Activated B cell treated with CpG ODN at 0.5 μM for 24 hours (primary cell): ENCODE measurements at regions not wholly inside any gene's neighbourhood (a gene's known extent, or its start where the extent isn't known, plus 50 kb on each side); places are given as distances from the start of the nearest gene placed in this dataset.

Source experiments
- ATAC-seq: fragments of 200-7000 bp; cut with Tn5 transposase; one replicate; pipeline ENCODE4 v1.10.0; 2021; ENCODE audit warnings: low read depth, mild to moderate bottlenecking, moderate library complexity
- CTCF ChIA-PET: fragments of 350-600 bp; sonication (Branson Sonifier 250); formaldehyde crosslinking; loops from one replicate; lab custom pipeline; 2021; ENCODE audit warnings: antibody characterized with exemption; lab: Charles Lee
- POLR2A ChIA-PET: fragments of 350-600 bp; sonication (Branson Sonifier 250); formaldehyde crosslinking; loops from one replicate; lab custom pipeline; 2021; ENCODE audit warnings: antibody characterized with exemption; lab: Charles Lee
- DNase-seq: peaks from one replicate; pipeline ENCODE4 v3.0.0; 2022
- H3K27ac Mint-ChIP-seq: one replicate; pipeline ENCODE4 v1.8.0; 2020; ENCODE audit warnings: mixed read lengths
- H3K27me3 Mint-ChIP-seq: one replicate; pipeline ENCODE4 v1.8.0; 2021; ENCODE audit warnings: mixed read lengths
- H3K36me3 Mint-ChIP-seq: one replicate; pipeline ENCODE4 v1.8.0; 2021; ENCODE audit warnings: low read depth, mixed read lengths
- H3K4me1 Mint-ChIP-seq: one replicate; pipeline ENCODE4 v1.8.0; 2021; ENCODE audit warnings: mixed read lengths
- H3K4me3 Mint-ChIP-seq: one replicate; pipeline ENCODE4 v1.8.0; 2020; ENCODE audit warnings: mild to moderate bottlenecking, mixed read lengths
- H3K9me3 Mint-ChIP-seq: one replicate; pipeline ENCODE4 v1.8.0; 2020; ENCODE audit warnings: mixed read lengths
- intact Hi-C: fragments of 100-400 bp; cut with micrococcal nuclease; formaldehyde crosslinking; loops from one replicate; pipeline ENCODE4 v1.15.1; 2024
- TF ChIP-seq, protein P1 (sequence below): fragments of 200-600 bp; IDR thresholded peaks from one replicate; pipeline ENCODE4 v1.8.0; 2022; ENCODE audit warnings: antibody characterized with exemption, mild to moderate bottlenecking

DNA sequence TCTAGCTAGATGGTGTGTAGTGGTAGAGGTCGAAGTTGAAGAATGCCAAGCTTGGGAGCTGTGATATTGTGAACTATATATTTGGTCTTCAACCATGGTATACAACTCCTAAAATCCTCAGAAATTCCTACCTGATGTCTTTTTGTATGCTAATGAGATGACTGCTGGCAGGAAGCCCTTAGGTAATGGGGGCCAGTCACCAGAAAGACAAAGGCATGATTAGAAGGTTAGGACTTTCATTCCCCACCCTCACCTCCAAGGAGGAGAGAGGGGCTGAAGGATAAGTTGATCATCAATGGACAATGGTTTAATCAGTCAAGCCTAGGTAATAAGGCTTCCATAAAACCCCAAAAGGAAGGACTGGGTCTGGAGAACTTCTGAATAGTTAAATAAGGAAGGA is 285.7 kb upstream of the POU5F2 start:
- no peaks in the 10 kb centered on the region for H3K9me3 Mint-ChIP-seq
- intact Hi-C loops = no loop called here
- POLR2A ChIA-PET = no interaction called here
- H3K27ac Mint-ChIP-seq = no peak overlapping the region
- H3K36me3 Mint-ChIP-seq = peaks cover 46% of the 10 kb centered on the region
- peaks cover 22% of the 10 kb centered on the region for H3K4me1 Mint-ChIP-seq
- H3K27me3 Mint-ChIP-seq = no peaks in the 10 kb centered on the region
- CTCF ChIA-PET = no interaction called here
- no peak overlapping the region for H3K4me3 Mint-ChIP-seq
- ATAC-seq = no peak
- TF ChIP-seq, protein P1, sequence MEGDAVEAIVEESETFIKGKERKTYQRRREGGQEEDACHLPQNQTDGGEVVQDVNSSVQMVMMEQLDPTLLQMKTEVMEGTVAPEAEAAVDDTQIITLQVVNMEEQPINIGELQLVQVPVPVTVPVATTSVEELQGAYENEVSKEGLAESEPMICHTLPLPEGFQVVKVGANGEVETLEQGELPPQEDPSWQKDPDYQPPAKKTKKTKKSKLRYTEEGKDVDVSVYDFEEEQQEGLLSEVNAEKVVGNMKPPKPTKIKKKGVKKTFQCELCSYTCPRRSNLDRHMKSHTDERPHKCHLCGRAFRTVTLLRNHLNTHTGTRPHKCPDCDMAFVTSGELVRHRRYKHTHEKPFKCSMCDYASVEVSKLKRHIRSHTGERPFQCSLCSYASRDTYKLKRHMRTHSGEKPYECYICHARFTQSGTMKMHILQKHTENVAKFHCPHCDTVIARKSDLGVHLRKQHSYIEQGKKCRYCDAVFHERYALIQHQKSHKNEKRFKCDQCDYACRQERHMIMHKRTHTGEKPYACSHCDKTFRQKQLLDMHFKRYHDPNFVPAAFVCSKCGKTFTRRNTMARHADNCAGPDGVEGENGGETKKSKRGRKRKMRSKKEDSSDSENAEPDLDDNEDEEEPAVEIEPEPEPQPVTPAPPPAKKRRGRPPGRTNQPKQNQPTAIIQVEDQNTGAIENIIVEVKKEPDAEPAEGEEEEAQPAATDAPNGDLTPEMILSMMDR = no peak
- no peak for DNase-seq

- H3K9me3 Mint-ChIP-seq = no peaks in the 10 kb centered on the region
- ATAC-seq = no peak
- peaks cover 46% of the 10 kb centered on the region for H3K36me3 Mint-ChIP-seq
- H3K4me1 Mint-ChIP-seq = peaks cover 22% of the 10 kb centered on the region
- H3K4me3 Mint-ChIP-seq = no peak overlapping the region
- no peaks in the 10 kb centered on the region for H3K27me3 Mint-ChIP-seq
- ChIA-PET CTCF (no interaction called here), POLR2A (no interaction called here)
- TF ChIP-seq, protein P1 = no peak
- intact Hi-C loops = no loop called here
- no peak overlapping the region for H3K27ac Mint-ChIP-seq
- no peak for DNase-seq
Measured at GRCh38 chr5:94025788-94026473, 284.5 kb upstream of the POU5F2 start.

GRCh38 chr5:94024620-94025019 is 283.2 kb upstream of the POU5F2 start:
- ChIA-PET CTCF (no interaction called here), POLR2A (no interaction called here)
- no peaks in the 10 kb centered on the region for H3K27me3 Mint-ChIP-seq
- no peak overlapping the region for H3K27ac Mint-ChIP-seq
- no peak for ATAC-seq
- no peak for DNase-seq
- peaks cover 45% of the 10 kb centered on the region for H3K36me3 Mint-ChIP-seq
- TF ChIP-seq, protein P1 = no peak
- no peak overlapping the region for H3K4me3 Mint-ChIP-seq
- intact Hi-C loops = no loop called here
- peaks cover 22% of the 10 kb centered on the region for H3K4me1 Mint-ChIP-seq
- H3K9me3 Mint-ChIP-seq = peaks cover 4% of the 10 kb centered on the region

- TF ChIP-seq, protein P1 = no peak
- ATAC-seq (no peak), DNase-seq (no peak)
- no peaks in the 10 kb centered on the region for H3K27me3 Mint-ChIP-seq
- peaks cover 7% of the 10 kb centered on the region for H3K9me3 Mint-ChIP-seq
- POLR2A ChIA-PET = no interaction called here
- no peak overlapping the region for H3K27ac Mint-ChIP-seq
- intact Hi-C loops = no loop called here
- H3K36me3 Mint-ChIP-seq = peaks cover 50% of the 10 kb centered on the region
- no peak overlapping the region for H3K4me3 Mint-ChIP-seq
- CTCF ChIA-PET = no interaction called here
- H3K4me1 Mint-ChIP-seq = peaks cover 22% of the 10 kb centered on the region
Measured at GRCh38 chr5:94024101-94024500, 282.7 kb upstream of the POU5F2 start.

- ATAC-seq = no peak
- H3K4me1 Mint-ChIP-seq = peaks cover 22% of the 10 kb centered on the region
- POLR2A ChIA-PET = no interaction called here
- TF ChIP-seq, protein P1 = no peak
- H3K36me3 Mint-ChIP-seq = peaks cover 74% of the 10 kb centered on the region
- no peak overlapping the region for H3K4me3 Mint-ChIP-seq
- peaks cover 26% of the 10 kb centered on the region for H3K9me3 Mint-ChIP-seq
- H3K27ac Mint-ChIP-seq = no peak overlapping the region
- intact Hi-C loops = no loop called here
- no peaks in the 10 kb centered on the region for H3K27me3 Mint-ChIP-seq
- CTCF ChIA-PET = no interaction called here
- DNase-seq = no peak
Measured at GRCh38 chr5:94021246-94021645, 279.8 kb upstream of the POU5F2 start.
